NT2/D1 (cell line): ENCODE measurements at regions not wholly inside any gene's neighbourhood (a gene's known extent, or its start where the extent isn't known, plus 50 kb on each side); places are given as distances from the start of the nearest gene placed in this dataset.

Experiments used
- DNase-seq: peaks from one replicate; pipeline ENCODE4 v3.0.0-alpha.2; 2011; ENCODE audit warnings: low read depth, low spot score
- H3K27me3 ChIP-seq: 2 replicates; pipeline ENCODE4 v1.6.0; 2011; ENCODE audit warnings: mild to moderate bottlenecking; ENCODE audit not compliant: insufficient read length, insufficient read depth
- H3K36me3 ChIP-seq: 2 replicates; pipeline ENCODE4 v1.6.1; 2011; ENCODE audit warnings: mild to moderate bottlenecking, low read length, mixed read lengths; ENCODE audit not compliant: insufficient read depth, insufficient read length
- H3K4me1 ChIP-seq: 2 replicates; pipeline ENCODE4 v1.5.1; 2011; ENCODE audit not compliant: insufficient read depth, insufficient read length
- H3K4me3 ChIP-seq: 2 replicates; pipeline ENCODE4 v1.5.1; 2011; ENCODE audit warnings: low read depth; ENCODE audit not compliant: insufficient read length
- H3K9ac ChIP-seq: 2 replicates; pipeline ENCODE4 v1.6.0; 2011; ENCODE audit warnings: low read depth; ENCODE audit not compliant: insufficient read length
- H3K9me3 ChIP-seq: 2 replicates; pipeline ENCODE4 v1.5.1; 2011; ENCODE audit warnings: mild to moderate bottlenecking, low read length; ENCODE audit not compliant: insufficient read depth
- SUZ12 ChIP-seq: IDR thresholded peaks from 2 replicates; pipeline ENCODE4 v1.6.1; 2011; ENCODE audit not compliant: insufficient read length, insufficient read depth; ENCODE audit errors: extremely low read depth
- YY1 ChIP-seq: IDR thresholded peaks from 2 replicates; pipeline ENCODE4 v1.6.1; 2011; ENCODE audit not compliant: insufficient read length, insufficient read depth
- ZNF274 ChIP-seq: IDR thresholded peaks from 2 replicates; pipeline ENCODE4 v1.6.1; 2011; ENCODE audit warnings: mild to moderate bottlenecking, low read depth, low read length

DNA sequence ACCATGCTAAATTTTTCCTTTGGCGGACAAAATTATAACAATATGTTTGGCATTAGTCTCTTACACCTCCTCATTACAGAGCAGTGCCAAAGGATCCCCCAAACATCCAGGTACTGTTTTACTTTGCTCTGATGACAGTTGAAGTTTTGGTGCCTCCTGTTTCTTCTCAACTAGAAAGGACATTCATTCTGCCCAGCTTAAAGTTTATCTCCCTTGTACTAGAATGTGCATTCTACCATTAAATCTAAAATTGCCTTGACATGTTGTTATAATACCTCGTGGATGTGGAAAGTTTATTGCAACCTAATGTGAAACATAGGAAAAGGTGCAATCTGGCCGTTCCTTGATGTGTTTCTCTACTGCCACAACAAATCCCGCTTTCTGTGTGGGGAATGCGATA lies 173.4 kb downstream of the KITLG start:
- H3K36me3 ChIP-seq, result no peaks in the 10 kb centered on the region
- no peaks in the 10 kb centered on the region for H3K4me1 ChIP-seq
- TF ChIP-seq ZNF274 (no peak), SUZ12 (no peak), YY1 (no peak)
- H3K9ac ChIP-seq, result no peak overlapping the region
- H3K4me3 ChIP-seq, result no peak overlapping the region
- no peak for DNase-seq
- H3K27me3 ChIP-seq, result no peaks in the 10 kb centered on the region
- H3K9me3 ChIP-seq, result no peaks in the 10 kb centered on the region

DNA sequence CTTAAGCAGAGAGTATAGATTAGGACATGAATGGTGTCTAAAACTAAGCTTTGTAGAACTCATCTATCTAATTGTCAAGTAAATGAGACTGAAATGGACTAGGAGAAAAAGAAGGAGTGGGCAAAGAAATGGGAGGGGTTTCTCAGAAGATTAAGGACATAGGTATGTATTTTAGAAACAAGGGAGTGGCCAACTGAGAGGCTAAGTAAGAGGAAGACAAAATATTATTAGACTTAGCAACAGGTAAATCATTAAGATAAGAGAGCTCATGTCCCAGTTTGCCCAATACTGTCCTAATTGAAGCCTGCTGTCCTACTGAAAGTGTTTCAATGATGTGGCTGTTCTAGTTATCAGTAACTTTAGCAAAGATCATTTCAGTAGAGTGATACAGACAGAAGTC lies 171.4 kb downstream of the KITLG start:
- no peak for DNase-seq
- H3K9ac ChIP-seq, result no peak overlapping the region
- TF ChIP-seq SUZ12 (no peak), ZNF274 (no peak)
- H3K9me3 ChIP-seq, result no peaks in the 10 kb centered on the region
- H3K4me1 ChIP-seq, result no peaks in the 10 kb centered on the region
- H3K36me3 ChIP-seq, result no peaks in the 10 kb centered on the region
- no peaks in the 10 kb centered on the region for H3K27me3 ChIP-seq
- H3K4me3 ChIP-seq, result no peak overlapping the region

DNA sequence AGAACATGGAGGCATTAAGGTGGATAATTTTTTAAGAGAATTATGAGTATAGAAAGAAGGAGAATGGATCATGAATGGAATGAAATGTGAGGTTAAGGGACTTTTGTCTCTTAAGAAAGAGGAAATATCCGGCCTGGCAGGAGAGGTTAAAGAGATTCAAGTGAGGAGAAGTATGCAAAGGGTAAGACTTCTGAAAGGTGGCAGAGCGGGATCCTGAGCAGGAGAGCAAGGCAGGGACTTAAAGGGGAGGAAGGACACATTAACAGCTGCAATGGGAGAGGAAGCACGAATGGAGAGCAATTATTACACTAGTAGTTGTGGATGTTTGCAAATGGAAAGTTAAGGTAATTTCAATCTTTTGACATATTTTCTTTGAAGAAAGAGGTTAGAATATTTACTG lies 171.0 kb downstream of the KITLG start:
- H3K9ac ChIP-seq, result no peak overlapping the region
- no peaks in the 10 kb centered on the region for H3K9me3 ChIP-seq
- no peaks in the 10 kb centered on the region for H3K36me3 ChIP-seq
- no peak for TF ChIP-seq YY1
- TF ChIP-seq SUZ12, result no peak
- no peak for TF ChIP-seq ZNF274
- H3K4me1 ChIP-seq, result no peaks in the 10 kb centered on the region
- no peak overlapping the region for H3K4me3 ChIP-seq
- DNase-seq, result no peak
- H3K27me3 ChIP-seq, result no peaks in the 10 kb centered on the region

DNA sequence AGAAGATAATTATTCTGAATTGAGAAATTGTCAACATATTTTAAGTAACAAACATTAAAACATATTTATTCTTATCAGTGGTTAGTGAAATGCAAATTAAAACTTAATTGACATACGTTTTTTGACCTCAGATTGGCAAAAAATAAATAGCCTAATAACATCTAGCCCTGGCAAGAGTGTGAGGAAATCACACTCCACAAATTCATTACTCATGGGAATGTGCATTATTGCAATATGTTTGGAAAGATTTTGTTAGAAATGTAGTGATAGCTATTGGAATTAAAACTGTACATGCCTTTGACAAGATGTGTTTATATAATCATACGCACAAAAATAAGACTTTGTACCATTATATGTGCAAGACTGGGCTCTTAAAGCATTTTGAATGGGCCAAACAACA lies 168.6 kb downstream of the KITLG start:
- Histone ChIP-seq H3K36me3 (no peaks in the 10 kb centered on the region), H3K9me3 (no peaks in the 10 kb centered on the region), H3K4me1 (no peaks in the 10 kb centered on the region), H3K27me3 (no peaks in the 10 kb centered on the region), H3K9ac (no peak overlapping the region), H3K4me3 (no peak overlapping the region)
- TF ChIP-seq SUZ12, result no peak
- no peak for DNase-seq

DNA sequence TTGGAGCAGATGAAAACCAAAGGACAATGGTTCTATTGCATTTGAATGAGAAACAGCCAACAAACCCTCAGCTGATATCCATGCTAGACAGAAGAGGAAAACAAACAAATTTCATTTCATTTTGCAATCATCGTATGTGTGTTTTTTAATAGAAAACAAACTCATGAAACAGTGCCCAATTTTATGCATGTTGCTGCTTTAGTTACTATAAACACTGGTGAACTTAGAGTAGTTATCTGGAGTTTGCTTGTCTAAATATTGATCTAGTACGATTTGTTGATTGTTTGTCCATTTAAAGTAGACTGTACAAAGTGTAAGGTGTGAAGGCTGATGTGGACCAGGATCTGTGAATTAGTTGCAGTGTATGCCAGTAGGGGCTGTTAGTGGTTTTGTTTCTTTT lies 166.6 kb downstream of the KITLG start:
- H3K4me1 ChIP-seq, result no peaks in the 10 kb centered on the region
- H3K9me3 ChIP-seq, result no peaks in the 10 kb centered on the region
- no peaks in the 10 kb centered on the region for H3K36me3 ChIP-seq
- no peak overlapping the region for H3K9ac ChIP-seq
- DNase-seq, result no peak
- H3K4me3 ChIP-seq, result no peak overlapping the region
- no peaks in the 10 kb centered on the region for H3K27me3 ChIP-seq
- TF ChIP-seq SUZ12 (no peak), ZNF274 (no peak)

DNA sequence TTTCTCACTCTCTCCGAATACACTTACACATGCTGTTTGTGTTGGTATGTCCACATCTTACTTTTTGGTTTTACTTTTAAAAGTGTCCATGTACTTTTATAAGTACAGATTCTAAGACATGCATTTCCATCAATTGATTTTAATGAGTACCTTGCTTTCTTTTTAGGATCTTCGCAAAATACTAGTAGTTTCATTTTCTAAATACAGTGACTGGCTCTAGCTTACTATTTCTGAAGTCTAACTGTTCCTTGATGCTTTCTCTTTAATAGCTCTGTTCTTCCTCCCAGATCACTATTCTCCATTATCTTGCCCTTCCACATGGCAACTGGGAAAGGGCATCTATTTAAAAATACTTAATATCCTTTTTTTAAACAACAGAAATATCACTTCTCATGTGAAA lies 164.1 kb downstream of the KITLG start:
- no peaks in the 10 kb centered on the region for H3K4me1 ChIP-seq
- no peaks in the 10 kb centered on the region for H3K36me3 ChIP-seq
- H3K9me3 ChIP-seq, result no peaks in the 10 kb centered on the region
- DNase-seq, result no peak
- TF ChIP-seq YY1 (no peak), SUZ12 (no peak), ZNF274 (no peak)
- H3K9ac ChIP-seq, result no peak overlapping the region
- H3K27me3 ChIP-seq, result no peaks in the 10 kb centered on the region
- no peak overlapping the region for H3K4me3 ChIP-seq

DNA sequence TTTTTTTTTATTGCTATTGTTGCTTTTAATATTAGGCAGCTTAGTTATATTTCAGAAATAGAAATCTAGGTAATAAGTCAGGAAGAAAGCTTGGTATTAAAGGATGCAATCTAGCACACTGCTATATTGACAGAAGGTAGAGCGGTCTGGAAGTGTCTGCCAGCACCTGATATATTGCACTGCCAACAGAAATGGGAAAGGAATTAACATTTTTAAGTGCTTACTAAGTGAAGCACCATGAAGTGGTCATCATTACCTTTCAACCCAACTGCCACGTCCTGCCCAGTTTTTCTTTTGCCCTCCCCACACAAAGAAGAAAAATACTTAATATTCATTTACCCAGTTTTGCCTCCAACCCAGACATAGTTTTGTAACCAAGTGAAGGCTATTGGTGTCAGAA lies 163.5 kb downstream of the KITLG start:
- Histone ChIP-seq H3K27me3 (no peaks in the 10 kb centered on the region), H3K36me3 (no peaks in the 10 kb centered on the region), H3K4me3 (no peak overlapping the region), H3K9me3 (no peaks in the 10 kb centered on the region), H3K4me1 (no peaks in the 10 kb centered on the region), H3K9ac (no peak overlapping the region)
- no peak for DNase-seq
- TF ChIP-seq ZNF274, result no peak
- no peak for TF ChIP-seq SUZ12
- TF ChIP-seq YY1, result no peak

DNA sequence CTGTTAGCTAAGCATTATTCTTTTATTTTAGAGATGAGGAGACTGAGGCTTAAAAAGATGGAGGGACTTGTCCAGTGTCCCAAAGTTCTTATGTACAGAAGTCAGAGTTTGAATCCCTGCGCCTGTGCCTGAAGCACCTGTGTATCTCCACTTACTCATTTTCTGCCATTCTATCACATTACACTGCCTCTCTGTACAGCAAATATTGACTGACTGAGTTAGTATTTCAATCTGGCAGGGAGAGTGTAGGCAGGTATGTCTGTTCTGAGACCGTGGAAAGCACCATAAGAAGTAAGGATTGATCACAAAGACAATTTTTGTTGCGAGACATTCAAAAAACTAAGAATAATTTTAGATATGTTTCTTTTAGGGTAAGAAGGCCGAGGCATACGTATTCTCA lies 162.7 kb downstream of the KITLG start:
- Histone ChIP-seq H3K9ac (no peak overlapping the region), H3K27me3 (no peaks in the 10 kb centered on the region), H3K4me3 (no peak overlapping the region), H3K36me3 (no peaks in the 10 kb centered on the region), H3K9me3 (no peaks in the 10 kb centered on the region), H3K4me1 (no peaks in the 10 kb centered on the region)
- no peak for DNase-seq
- TF ChIP-seq YY1 (no peak), SUZ12 (no peak), ZNF274 (no peak)
